ENCODE measurements at regions not wholly inside any gene's neighbourhood (a gene's known extent, or its start where the extent isn't known, plus 50 kb on each side); places are given as distances from the start of the nearest gene placed in this dataset.

DNA sequence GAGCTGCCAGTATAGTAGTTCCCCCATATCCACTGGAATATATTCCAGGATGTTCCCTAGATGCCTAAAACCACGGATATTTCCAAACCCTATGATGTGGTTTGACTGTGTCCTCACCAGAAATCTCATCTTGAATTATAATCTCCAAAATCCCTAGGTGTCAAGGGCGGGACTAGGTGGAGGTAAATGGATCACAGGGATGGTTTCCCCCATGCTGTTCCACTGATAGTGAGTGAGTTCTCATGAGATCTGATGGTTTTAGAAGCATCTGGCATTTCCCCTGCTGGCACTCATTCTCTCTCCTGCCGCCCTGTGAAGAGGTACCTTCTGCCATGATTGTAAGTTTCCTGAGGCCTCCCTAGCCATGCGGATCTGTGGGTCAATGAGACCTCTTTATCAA lies 168.6 kb downstream of the MAF start (continued):
- TF ChIP-seq NANOG (IDR thresholded peaks at IDR 0.05; ENCODE audit: insufficient read depth, low read depth, low read length, poor library complexity, severe bottlenecking) (no peak), CBX8 (IDR thresholded peaks at IDR 0.05; ENCODE audit: borderline replicate concordance, low read depth, low read length) (no peak), EGR1 (IDR thresholded peaks at IDR 0.05; ENCODE audit: borderline replicate concordance, low read depth, low read length) (no peak), RFX5 (IDR thresholded peaks at IDR 0.05; ENCODE audit: borderline replicate concordance, low read depth, low read length) (no peak)
- TF ChIP-seq, protein P1, sequence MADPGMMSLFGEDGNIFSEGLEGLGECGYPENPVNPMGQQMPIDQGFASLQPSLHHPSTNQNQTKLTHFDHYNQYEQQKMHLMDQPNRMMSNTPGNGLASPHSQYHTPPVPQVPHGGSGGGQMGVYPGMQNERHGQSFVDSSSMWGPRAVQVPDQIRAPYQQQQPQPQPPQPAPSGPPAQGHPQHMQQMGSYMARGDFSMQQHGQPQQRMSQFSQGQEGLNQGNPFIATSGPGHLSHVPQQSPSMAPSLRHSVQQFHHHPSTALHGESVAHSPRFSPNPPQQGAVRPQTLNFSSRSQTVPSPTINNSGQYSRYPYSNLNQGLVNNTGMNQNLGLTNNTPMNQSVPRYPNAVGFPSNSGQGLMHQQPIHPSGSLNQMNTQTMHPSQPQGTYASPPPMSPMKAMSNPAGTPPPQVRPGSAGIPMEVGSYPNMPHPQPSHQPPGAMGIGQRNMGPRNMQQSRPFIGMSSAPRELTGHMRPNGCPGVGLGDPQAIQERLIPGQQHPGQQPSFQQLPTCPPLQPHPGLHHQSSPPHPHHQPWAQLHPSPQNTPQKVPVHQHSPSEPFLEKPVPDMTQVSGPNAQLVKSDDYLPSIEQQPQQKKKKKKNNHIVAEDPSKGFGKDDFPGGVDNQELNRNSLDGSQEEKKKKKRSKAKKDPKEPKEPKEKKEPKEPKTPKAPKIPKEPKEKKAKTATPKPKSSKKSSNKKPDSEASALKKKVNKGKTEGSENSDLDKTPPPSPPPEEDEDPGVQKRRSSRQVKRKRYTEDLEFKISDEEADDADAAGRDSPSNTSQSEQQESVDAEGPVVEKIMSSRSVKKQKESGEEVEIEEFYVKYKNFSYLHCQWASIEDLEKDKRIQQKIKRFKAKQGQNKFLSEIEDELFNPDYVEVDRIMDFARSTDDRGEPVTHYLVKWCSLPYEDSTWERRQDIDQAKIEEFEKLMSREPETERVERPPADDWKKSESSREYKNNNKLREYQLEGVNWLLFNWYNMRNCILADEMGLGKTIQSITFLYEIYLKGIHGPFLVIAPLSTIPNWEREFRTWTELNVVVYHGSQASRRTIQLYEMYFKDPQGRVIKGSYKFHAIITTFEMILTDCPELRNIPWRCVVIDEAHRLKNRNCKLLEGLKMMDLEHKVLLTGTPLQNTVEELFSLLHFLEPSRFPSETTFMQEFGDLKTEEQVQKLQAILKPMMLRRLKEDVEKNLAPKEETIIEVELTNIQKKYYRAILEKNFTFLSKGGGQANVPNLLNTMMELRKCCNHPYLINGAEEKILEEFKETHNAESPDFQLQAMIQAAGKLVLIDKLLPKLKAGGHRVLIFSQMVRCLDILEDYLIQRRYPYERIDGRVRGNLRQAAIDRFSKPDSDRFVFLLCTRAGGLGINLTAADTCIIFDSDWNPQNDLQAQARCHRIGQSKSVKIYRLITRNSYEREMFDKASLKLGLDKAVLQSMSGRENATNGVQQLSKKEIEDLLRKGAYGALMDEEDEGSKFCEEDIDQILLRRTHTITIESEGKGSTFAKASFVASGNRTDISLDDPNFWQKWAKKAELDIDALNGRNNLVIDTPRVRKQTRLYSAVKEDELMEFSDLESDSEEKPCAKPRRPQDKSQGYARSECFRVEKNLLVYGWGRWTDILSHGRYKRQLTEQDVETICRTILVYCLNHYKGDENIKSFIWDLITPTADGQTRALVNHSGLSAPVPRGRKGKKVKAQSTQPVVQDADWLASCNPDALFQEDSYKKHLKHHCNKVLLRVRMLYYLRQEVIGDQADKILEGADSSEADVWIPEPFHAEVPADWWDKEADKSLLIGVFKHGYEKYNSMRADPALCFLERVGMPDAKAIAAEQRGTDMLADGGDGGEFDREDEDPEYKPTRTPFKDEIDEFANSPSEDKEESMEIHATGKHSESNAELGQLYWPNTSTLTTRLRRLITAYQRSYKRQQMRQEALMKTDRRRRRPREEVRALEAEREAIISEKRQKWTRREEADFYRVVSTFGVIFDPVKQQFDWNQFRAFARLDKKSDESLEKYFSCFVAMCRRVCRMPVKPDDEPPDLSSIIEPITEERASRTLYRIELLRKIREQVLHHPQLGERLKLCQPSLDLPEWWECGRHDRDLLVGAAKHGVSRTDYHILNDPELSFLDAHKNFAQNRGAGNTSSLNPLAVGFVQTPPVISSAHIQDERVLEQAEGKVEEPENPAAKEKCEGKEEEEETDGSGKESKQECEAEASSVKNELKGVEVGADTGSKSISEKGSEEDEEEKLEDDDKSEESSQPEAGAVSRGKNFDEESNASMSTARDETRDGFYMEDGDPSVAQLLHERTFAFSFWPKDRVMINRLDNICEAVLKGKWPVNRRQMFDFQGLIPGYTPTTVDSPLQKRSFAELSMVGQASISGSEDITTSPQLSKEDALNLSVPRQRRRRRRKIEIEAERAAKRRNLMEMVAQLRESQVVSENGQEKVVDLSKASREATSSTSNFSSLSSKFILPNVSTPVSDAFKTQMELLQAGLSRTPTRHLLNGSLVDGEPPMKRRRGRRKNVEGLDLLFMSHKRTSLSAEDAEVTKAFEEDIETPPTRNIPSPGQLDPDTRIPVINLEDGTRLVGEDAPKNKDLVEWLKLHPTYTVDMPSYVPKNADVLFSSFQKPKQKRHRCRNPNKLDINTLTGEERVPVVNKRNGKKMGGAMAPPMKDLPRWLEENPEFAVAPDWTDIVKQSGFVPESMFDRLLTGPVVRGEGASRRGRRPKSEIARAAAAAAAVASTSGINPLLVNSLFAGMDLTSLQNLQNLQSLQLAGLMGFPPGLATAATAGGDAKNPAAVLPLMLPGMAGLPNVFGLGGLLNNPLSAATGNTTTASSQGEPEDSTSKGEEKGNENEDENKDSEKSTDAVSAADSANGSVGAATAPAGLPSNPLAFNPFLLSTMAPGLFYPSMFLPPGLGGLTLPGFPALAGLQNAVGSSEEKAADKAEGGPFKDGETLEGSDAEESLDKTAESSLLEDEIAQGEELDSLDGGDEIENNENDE (IDR thresholded peaks at IDR 0.05; ENCODE audit: insufficient replicate concordance, low read length), result no peak

All from H1 (cell line).